Choroid plexus epithelial cell (primary cell): ENCODE measurements at regions not wholly inside any gene's neighbourhood (a gene's known extent, or its start where the extent isn't known, plus 50 kb on each side); places are given as distances from the start of the nearest gene placed in this dataset.

Experiments used
- DNase-seq: peaks from one replicate; pipeline ENCODE4 v3.0.0-alpha.2; 2010; ENCODE audit warnings: low read depth
- H3K4me3 ChIP-seq: 2 replicates; pipeline ENCODE4 v1.5.1; 2011; ENCODE audit warnings: low read depth, mild to moderate bottlenecking, control low read depth, low read length, moderate library complexity
- TF ChIP-seq, protein P1 (sequence below): conservative IDR thresholded peaks from 2 replicates; pipeline ENCODE4 v1.5.1; 2011; ENCODE audit warnings: low read depth, mild to moderate bottlenecking, control low read depth, inconsistent platforms, low read length, moderate library complexity

DNA sequence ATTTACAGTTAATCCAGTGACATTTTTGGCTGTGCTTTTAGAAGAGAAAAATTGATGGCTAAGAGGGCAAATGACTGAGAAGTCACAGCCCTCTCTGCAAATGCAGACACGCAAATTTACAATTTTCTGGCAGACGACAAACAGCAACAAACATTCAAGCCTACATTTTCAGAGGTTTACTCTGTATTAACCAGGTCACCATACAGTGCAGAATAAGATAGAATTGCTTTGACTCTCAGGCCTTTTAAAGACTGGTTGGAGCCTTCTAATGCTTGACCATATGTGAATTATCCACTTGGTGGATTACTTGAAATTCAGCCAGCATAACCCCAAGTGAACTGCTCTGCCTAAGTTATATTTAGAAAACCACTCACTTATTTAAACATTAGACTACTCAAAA lies 65.5 kb upstream of the FOXN2 start:
- no peak overlapping the region for H3K4me3 ChIP-seq
- TF ChIP-seq, protein P1, sequence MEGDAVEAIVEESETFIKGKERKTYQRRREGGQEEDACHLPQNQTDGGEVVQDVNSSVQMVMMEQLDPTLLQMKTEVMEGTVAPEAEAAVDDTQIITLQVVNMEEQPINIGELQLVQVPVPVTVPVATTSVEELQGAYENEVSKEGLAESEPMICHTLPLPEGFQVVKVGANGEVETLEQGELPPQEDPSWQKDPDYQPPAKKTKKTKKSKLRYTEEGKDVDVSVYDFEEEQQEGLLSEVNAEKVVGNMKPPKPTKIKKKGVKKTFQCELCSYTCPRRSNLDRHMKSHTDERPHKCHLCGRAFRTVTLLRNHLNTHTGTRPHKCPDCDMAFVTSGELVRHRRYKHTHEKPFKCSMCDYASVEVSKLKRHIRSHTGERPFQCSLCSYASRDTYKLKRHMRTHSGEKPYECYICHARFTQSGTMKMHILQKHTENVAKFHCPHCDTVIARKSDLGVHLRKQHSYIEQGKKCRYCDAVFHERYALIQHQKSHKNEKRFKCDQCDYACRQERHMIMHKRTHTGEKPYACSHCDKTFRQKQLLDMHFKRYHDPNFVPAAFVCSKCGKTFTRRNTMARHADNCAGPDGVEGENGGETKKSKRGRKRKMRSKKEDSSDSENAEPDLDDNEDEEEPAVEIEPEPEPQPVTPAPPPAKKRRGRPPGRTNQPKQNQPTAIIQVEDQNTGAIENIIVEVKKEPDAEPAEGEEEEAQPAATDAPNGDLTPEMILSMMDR, result no peak
- peak; percentile 67 for DNase-seq

DNA sequence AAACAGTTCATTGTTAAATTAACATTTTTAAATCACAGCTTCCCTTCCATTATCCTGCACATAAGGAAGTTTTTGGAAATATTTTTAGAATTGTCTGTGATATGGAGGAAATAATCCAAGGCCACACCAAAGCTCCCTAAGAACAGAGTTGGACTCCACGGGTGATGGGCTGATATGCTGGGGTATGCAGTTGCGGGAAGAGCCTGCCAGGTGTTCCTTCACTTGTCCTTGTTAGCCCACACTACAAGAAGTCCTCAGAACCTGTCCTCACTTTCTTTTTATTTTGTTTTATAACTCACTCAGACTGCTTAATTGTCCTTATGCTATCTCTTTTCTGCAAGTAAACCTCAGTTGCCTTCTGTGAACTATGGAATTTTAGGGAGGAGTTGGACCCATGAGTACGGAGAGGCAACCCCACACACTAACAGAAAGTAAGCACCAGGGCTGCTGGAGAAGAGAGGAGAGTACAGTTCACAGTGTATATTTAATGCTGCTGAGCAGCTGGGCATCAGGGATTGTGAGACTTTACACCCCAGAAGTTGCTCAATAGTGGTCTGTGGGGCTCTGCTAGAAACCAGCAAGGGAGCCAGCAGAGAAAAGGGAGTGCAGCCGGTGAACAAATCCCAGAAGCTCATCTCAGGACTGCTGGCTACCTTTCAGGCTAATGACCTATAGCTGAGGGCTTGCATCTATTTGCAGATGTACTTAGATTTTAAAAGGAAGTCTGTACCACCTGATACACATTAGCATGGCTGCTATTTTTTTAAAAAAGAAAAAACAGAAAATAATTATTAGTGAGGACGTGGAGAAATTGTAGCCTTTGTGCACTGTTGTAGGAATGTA lies 64.6 kb upstream of the FOXN2 start:
- no peak overlapping the region for H3K4me3 ChIP-seq
- peak; percentile 80 for DNase-seq
- TF ChIP-seq, protein P1, result no peak

DNA sequence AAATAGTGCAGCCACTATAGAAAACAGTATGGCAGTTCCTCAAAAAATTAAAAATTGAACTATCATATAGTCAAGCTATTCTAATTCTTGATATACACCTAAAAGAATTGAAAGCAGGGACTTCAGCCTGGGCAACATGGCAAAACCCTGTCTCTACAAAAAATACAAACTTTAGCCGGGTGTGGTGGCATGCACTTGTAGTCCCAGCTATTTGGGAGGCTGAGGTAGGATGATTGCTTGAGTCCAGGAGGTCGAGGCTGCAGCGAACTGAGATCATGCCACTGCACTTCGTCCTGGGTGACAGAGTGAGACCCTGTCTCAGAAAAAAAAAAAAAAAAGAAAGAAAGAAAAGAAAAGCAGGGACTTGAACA lies 64.0 kb upstream of the FOXN2 start:
- TF ChIP-seq, protein P1, result no peak
- no peak for DNase-seq
- no peak overlapping the region for H3K4me3 ChIP-seq

DNA sequence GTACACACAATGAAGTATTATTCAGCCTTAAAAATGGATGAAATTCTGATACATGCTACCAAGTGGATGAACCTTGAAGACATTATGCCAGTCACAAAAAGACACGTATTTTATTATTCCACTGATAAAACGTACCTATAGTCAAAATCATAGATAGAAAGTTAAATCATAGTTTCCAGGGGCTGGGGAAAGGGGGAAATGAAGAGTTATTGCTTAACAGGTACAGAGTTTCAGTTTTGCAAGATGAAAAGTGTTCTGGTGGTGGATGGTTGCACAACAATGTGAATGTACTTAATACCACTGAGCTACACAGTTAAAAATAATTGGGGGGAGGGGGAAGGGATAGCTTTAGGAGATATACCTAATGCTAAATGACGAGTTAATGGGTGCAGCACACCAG lies 63.5 kb upstream of the FOXN2 start:
- TF ChIP-seq, protein P1, result no peak
- peak; percentile 80 for DNase-seq

DNA sequence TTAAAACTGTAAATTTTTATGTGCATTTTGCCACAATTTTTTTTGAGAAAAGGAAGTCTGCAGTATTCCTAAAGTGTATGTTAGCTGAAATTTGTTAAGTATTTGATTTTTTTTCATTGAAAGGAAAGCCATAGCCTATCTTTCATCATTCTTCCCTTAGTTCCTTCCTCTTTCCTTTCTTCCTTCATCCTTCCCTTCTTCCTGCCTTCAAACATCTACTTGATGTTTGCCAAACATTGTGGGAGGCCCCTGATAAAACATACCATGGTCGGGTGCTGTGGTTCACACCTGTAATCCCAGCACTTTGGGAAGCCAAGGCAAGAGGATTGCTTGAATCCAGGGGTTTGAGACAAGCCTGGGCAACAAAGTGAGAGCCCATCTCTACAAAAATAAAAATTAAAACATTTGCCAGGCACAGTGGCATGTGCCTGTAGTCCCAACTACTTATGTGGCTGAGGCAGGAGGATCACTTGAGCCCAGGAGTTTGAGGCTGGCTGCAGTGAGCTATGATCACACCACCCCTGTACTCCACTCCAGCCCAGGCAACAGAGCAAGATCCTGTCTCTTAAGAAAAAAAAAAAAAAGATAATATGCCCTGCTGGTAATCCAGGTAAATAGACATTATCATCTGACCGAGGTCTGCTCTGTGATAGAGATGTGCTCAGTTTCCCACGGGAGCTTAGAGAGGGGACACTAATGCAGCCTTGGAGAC lies 62.9 kb upstream of the FOXN2 start:
- TF ChIP-seq, protein P1, result no peak
- DNase-seq, result no peak
- H3K4me3 ChIP-seq, result no peak overlapping the region

More for the DNA sequence above, 63.5 kb upstream of the FOXN2 start:
- no peak overlapping the region for H3K4me3 ChIP-seq

DNA sequence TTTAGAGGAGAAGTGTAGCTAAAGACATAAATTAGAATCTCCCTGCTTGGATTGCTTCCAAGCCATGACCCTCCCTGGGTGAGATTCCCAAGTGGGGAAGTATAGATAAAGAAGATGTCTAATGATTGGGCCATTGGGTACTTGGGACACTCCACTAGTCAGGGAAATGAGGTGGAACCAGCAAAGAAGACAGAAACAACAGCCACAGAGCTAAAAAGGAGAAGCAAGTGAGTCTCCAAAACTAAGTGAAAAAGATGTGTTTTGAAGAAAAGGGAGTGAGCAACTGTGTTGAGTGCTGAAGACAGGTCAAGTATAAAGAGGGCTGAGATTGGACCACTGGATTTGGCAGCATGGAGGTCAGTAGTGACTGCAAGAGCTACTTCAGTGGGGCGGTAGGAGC lies 61.2 kb upstream of the FOXN2 start:
- no peak overlapping the region for H3K4me3 ChIP-seq
- TF ChIP-seq, protein P1, result no peak
- no peak for DNase-seq
